ENCODE measurements at regions not wholly inside any gene's neighbourhood (a gene's known extent, or its start where the extent isn't known, plus 50 kb on each side); places are given as distances from the start of the nearest gene placed in this dataset.

GRCh38 chr2:13651684-13652131, 935.0 kb downstream of the TRIB2 start:
- Histone ChIP-seq H4K20me1 (ENCODE audit: control insufficient read depth, insufficient read depth, insufficient read length) (no peaks in the 10 kb centered on the region), H2BK20ac (ENCODE audit: low read depth, low read length, poor library complexity, severe bottlenecking) (no peak overlapping the region), H2AFZ (ENCODE audit: low read length) (no peak overlapping the region), H4K8ac (replicated peaks; ENCODE audit: insufficient read length, low read depth, low read length) (no peak overlapping the region), H3K4me2 (ENCODE audit: insufficient read depth, insufficient read length, low read length) (no peak overlapping the region), H2BK12ac (ENCODE audit: insufficient read length, low read depth, low read length) (no peak overlapping the region), H3K79me2 (ENCODE audit: insufficient read depth, low read length) (no peaks in the 10 kb centered on the region), H3K23me2 (ENCODE audit: insufficient read length, low read depth, low read length, poor library complexity, severe bottlenecking) (no peaks in the 10 kb centered on the region), H3T11ph (ENCODE audit: low read length) (no peak overlapping the region), H3K4ac (ENCODE audit: low read depth, low read length) (no peak overlapping the region), H3K18ac (ENCODE audit: insufficient read length, low read depth, low read length) (no peak overlapping the region), H2AK5ac (ENCODE audit: insufficient read length, low read length) (no peak overlapping the region), H3K27ac (ENCODE audit: insufficient read length, low read depth, low read length) (no peak overlapping the region), H3K9ac (ENCODE audit: extremely low read depth, insufficient read length, low read length) (no peak overlapping the region), H3K14ac (ENCODE audit: insufficient read depth, low read length) (no peak overlapping the region), H3K9me3 (ENCODE audit: control insufficient read depth, low read depth, low read length) (peaks cover 14% of the 10 kb centered on the region), H3K79me1 (ENCODE audit: insufficient read depth, low read depth, low read length, poor library complexity, severe bottlenecking) (no peaks in the 10 kb centered on the region), H2BK120ac (ENCODE audit: low read depth, low read length, poor library complexity, severe bottlenecking) (no peak overlapping the region), H3K23ac (ENCODE audit: insufficient read length, low read depth, low read length) (no peak overlapping the region), H4K5ac (ENCODE audit: insufficient read length, low read depth, low read length) (no peak overlapping the region), H3K27me3 (ENCODE audit: insufficient read depth, low read length) (no peaks in the 10 kb centered on the region), H3K4me1 (ENCODE audit: insufficient read depth, low read length) (no peaks in the 10 kb centered on the region), H2BK15ac (ENCODE audit: low read depth, low read length) (no peak overlapping the region), H3K56ac (ENCODE audit: insufficient read length, low read depth, low read length) (no peak overlapping the region), H2BK5ac (ENCODE audit: insufficient read length, low read length) (no peak overlapping the region), H4K91ac (ENCODE audit: insufficient read length, low read depth, low read length) (no peak overlapping the region)
- Mint-ChIP-seq H3K36me3 (ENCODE audit: insufficient read depth in 1 of 3, low read depth in 3 of 3) (peaks cover 6 to 18% (median 16%) of the 10 kb centered on the region in 3 experiments), H3K4me1 (no peaks in the 10 kb centered on the region), H3K27ac (no peak overlapping the region), H3K4me3 (no peak overlapping the region), H3K27me3 (ENCODE audit: low read depth) (peaks cover 3% of the 10 kb centered on the region), H3K9me3 (peaks cover 22 to 30% of the 10 kb centered on the region in 2 experiments)
- no peak for TF ChIP-seq CTCF (conservative IDR thresholded peaks at IDR 0.05)
- no peak for DNase-seq
